Progenitor cell of endocrine pancreas (in vitro differentiated cells): ENCODE measurements at regions not wholly inside any gene's neighbourhood (a gene's known extent, or its start where the extent isn't known, plus 50 kb on each side); places are given as distances from the start of the nearest gene placed in this dataset.

Source experiments
- DNase-seq: peaks from one replicate; pipeline ENCODE4 v3.0.0; 2021; ENCODE audit warnings: low spot score; ENCODE audit not compliant: unreplicated experiment
- H3K27ac Mint-ChIP-seq: 2 replicates; pipeline ENCODE4 v1.8.0; 2021; ENCODE audit warnings: mild to moderate bottlenecking, moderate library complexity, mixed read lengths
- H3K27me3 Mint-ChIP-seq: 2 replicates; pipeline ENCODE4 v1.8.0; 2021; ENCODE audit warnings: mixed read lengths
- H3K36me3 Mint-ChIP-seq: 2 replicates; pipeline ENCODE4 v1.8.0; 2022; ENCODE audit warnings: mixed read lengths; ENCODE audit not compliant: insufficient read depth
- H3K4me1 Mint-ChIP-seq: 2 replicates; pipeline ENCODE4 v1.8.0; 2021; ENCODE audit warnings: low read depth, mixed read lengths
- H3K4me3 Mint-ChIP-seq: 2 replicates; pipeline ENCODE4 v1.8.0; 2021; ENCODE audit warnings: low read depth, mild to moderate bottlenecking, moderate library complexity, mixed read lengths
- H3K9me3 Mint-ChIP-seq: 2 replicates; pipeline ENCODE4 v1.8.0; 2021; ENCODE audit warnings: low read depth, mixed read lengths
- TF ChIP-seq, protein P1 (sequence below): fragments of 200-600 bp; sonication (generic); IDR thresholded peaks from one replicate; pipeline ENCODE4 v1.5.0; 2021; ENCODE audit warnings: antibody characterized with exemption, mild to moderate bottlenecking; ENCODE audit not compliant: unreplicated experiment

DNA sequence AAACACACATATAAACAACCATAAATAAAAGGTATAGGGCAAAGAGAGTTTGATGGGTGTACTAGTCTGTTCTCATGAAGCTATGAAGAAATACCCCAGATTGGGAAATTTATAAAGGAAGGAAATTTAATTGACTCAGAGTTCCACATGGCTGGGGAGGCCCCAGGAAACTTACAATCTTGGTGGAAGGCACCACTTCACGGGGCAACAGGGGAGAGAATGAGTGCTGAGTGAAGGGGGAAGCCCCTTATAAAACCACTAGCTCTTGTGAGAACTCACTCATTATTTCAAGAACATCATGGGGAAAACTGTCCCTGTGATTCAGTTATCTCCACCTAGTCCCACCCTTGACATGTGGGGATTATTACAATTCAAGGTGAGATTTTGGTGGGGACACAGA, 385.9 kb upstream of the ANO5 start:
- TF ChIP-seq, protein P1, sequence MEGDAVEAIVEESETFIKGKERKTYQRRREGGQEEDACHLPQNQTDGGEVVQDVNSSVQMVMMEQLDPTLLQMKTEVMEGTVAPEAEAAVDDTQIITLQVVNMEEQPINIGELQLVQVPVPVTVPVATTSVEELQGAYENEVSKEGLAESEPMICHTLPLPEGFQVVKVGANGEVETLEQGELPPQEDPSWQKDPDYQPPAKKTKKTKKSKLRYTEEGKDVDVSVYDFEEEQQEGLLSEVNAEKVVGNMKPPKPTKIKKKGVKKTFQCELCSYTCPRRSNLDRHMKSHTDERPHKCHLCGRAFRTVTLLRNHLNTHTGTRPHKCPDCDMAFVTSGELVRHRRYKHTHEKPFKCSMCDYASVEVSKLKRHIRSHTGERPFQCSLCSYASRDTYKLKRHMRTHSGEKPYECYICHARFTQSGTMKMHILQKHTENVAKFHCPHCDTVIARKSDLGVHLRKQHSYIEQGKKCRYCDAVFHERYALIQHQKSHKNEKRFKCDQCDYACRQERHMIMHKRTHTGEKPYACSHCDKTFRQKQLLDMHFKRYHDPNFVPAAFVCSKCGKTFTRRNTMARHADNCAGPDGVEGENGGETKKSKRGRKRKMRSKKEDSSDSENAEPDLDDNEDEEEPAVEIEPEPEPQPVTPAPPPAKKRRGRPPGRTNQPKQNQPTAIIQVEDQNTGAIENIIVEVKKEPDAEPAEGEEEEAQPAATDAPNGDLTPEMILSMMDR, result no peak
- Mint-ChIP-seq H3K4me1 (no peaks in the 10 kb centered on the region), H3K4me3 (no peak overlapping the region), H3K27ac (no peak overlapping the region), H3K9me3 (peaks cover 7% of the 10 kb centered on the region), H3K36me3 (peaks cover 2% of the 10 kb centered on the region), H3K27me3 (peaks cover 17% of the 10 kb centered on the region)
- no peak for DNase-seq

DNA sequence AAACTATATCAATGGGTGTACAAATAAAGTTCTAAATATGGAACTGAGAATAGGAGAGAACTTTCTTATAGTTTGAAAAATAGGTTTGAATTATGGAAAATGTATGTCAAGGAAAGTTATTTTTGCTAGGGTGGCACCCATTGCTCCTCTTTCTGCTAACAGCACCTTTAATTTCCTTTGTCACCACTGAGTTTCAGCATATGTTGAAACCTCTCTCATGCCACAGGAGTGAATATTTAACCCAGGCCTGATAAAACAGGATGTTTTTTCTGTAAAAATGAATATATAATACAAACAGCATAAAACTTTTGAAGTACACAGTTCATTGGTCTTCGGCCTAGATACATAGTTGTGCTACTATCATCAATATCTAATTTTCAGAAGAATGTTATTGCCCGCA, 385.5 kb upstream of the ANO5 start:
- Mint-ChIP-seq H3K27ac (no peak overlapping the region), H3K27me3 (peaks cover 17% of the 10 kb centered on the region), H3K36me3 (peaks cover 2% of the 10 kb centered on the region), H3K4me1 (no peaks in the 10 kb centered on the region), H3K4me3 (no peak overlapping the region), H3K9me3 (peaks cover 7% of the 10 kb centered on the region)
- TF ChIP-seq, protein P1, result no peak
- no peak for DNase-seq

DNA sequence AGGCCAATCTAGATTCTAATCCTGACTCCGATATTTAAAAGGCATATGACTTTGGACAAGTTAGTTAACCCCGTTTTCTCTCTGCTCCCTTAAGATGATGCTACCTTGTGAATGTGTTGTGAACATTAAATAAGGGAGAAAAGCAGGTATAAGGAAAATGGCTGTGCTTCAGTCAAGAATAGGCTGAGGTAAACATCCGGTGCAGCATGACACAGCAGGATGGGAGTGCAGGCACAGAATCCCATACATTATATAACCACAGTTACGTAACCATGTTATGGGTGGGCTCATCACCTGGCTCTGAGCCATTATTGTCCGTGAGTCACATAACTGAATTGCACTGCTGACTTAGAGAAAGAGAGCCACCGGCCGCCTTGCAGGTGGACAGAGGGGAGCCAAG, 382.2 kb upstream of the ANO5 start:
- TF ChIP-seq, protein P1, result no peak
- Mint-ChIP-seq H3K27me3 (peaks cover 33% of the 10 kb centered on the region), H3K9me3 (no peaks in the 10 kb centered on the region), H3K4me1 (no peaks in the 10 kb centered on the region), H3K36me3 (no peaks in the 10 kb centered on the region), H3K4me3 (no peak overlapping the region), H3K27ac (no peak overlapping the region)
- no peak for DNase-seq

DNA sequence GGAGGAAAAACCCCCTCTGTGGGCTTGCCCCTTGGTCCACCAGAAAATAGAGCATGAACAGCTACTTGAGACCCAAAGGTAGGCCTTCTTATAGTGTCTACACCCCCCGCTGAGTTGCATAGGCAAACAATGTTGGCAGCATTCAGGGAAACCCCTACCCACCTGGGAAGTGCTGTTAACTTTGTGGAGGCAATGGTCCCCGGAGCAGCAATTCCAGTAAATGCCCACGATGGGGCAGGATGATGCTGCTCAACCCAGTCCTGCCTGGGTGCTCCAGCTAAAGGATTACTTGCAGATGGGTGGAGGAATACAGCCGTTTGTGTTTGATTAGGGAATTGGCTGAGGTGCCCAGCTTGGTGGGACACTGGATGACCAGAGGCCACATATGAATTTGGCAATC, 381.3 kb upstream of the ANO5 start:
- TF ChIP-seq, protein P1, result peak; percentile 40
- Mint-ChIP-seq H3K4me3 (no peak overlapping the region), H3K9me3 (no peaks in the 10 kb centered on the region), H3K36me3 (no peaks in the 10 kb centered on the region), H3K27ac (no peak overlapping the region), H3K4me1 (no peaks in the 10 kb centered on the region), H3K27me3 (peaks cover 36% of the 10 kb centered on the region)
- DNase-seq, result no peak

DNA sequence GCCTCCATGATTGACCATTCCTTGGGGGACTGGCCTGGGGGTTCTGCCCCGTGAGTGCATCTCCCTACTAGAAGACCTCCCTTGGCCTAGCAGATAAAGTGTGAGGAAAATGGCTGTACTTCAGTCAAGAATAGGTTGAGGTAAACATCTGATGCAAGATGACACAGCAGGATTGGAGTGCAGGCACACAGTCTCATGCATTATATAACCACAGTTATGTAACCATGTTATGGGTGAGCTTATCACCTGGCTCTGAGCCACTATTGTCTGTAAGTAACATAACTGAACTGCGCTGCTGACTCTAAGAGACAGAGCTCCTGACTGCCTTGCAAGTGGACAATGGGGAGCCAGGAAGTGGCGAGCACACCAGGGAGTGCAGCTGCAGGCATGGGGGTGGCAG, 378.7 kb upstream of the ANO5 start:
- H3K36me3 Mint-ChIP-seq, result no peaks in the 10 kb centered on the region
- H3K27ac Mint-ChIP-seq, result no peak overlapping the region
- H3K27me3 Mint-ChIP-seq, result peaks cover 56% of the 10 kb centered on the region
- TF ChIP-seq, protein P1, result no peak
- H3K4me3 Mint-ChIP-seq, result no peak overlapping the region
- no peaks in the 10 kb centered on the region for H3K9me3 Mint-ChIP-seq
- no peaks in the 10 kb centered on the region for H3K4me1 Mint-ChIP-seq
- no peak for DNase-seq
